K562 (cell line): ENCODE measurements at regions not wholly inside any gene's neighbourhood (a gene's known extent, or its start where the extent isn't known, plus 50 kb on each side); places are given as distances from the start of the nearest gene placed in this dataset.

Source experiments
- ATAC-seq: fragments of 200-7000 bp; cut with Tn5 transposase; 3 replicates; pipeline ENCODE4 v1.9.1; 2020; ENCODE audit warnings: moderate library complexity
- BruUV-seq: library from RNA; stranded (reverse); fragments of 400-500 nt; replicated peaks from 2 replicates; lab custom pipeline; 2021; lab: Mats Ljungman, UMichigan
- CTCF ChIA-PET: fragments of 300-600 bp; formaldehyde crosslinking; extraction: SDS; loops from one replicate; lab custom pipeline; 2021; ENCODE audit warnings: low intra/inter-chr PET ratio; lab: Yijun Ruan, JAX
- POLR2A ChIA-PET: fragments of 300-600, 350-650 bp; sonication (Branson Sonifier 250); formaldehyde crosslinking; extraction: SDS; loops from one replicate; lab custom pipeline; 2021; ENCODE audit warnings: antibody characterized with exemption, inconsistent platforms; lab: Yijun Ruan, JAX
- DNase-seq, 4 experiments: peaks; one replicate each; pipeline versions ENCODE4 v3.0.0 to v3.0.0-alpha.2; 2011 to 2018; ENCODE audit warnings: low spot score in 3 of 4, mixed read lengths in 3 of 4; ENCODE audit errors: extremely low read depth in 1 of 4
- FAIRE-seq: peaks from 2 replicates; lab custom pipeline; 2011; peaks lifted over from hg19 to GRCh38; lab: Jason Lieb, UNC
- H2AFZ ChIP-seq: 2 replicates; pipeline ENCODE4 v1.6.0; 2011; ENCODE audit warnings: low read depth, low read length, control low read depth, inconsistent platforms
- H3K27ac ChIP-seq: fragments of 200-600 bp; 3 replicates; pipeline ENCODE4 v1.8.0; 2011; ENCODE audit warnings: low read depth, mild to moderate bottlenecking, control low read depth, inconsistent platforms, low read length, moderate library complexity, mixed read lengths; ENCODE audit errors: extremely low read depth
- H3K27me3 ChIP-seq, 2 experiments: fragments of 300-600 bp in 1 of 2; 2 replicates in 1 of 2; 3 replicates in 1 of 2; pipeline versions ENCODE4 v1.6.0 to v1.8.0; 2011; ENCODE audit warnings: inconsistent platforms in 2 of 2, low read length in 2 of 2, mild to moderate bottlenecking in 1 of 2, mixed read lengths in 1 of 2, moderate library complexity in 1 of 2; ENCODE audit not compliant: control insufficient read depth in 2 of 2, insufficient read depth in 2 of 2
- H3K36me3 ChIP-seq: fragments of 300-600 bp; 3 replicates; pipeline ENCODE4 v1.8.0; 2011; ENCODE audit warnings: mild to moderate bottlenecking, low read length, inconsistent platforms; ENCODE audit not compliant: control insufficient read depth, insufficient read depth
- H3K4me1 ChIP-seq, 2 experiments: fragments of 200-600 bp in 1 of 2; replicated peaks in 1 of 2; 2 replicates in 1 of 2; 3 replicates in 1 of 2; pipeline versions ENCODE4 v1.5.1 to v1.8.0; 2011; ENCODE audit warnings: inconsistent platforms in 2 of 2, low read length in 2 of 2, mild to moderate bottlenecking in 1 of 2, mixed read lengths in 1 of 2, moderate library complexity in 1 of 2; ENCODE audit not compliant: control insufficient read depth in 2 of 2, insufficient read depth in 2 of 2
- H3K4me2 ChIP-seq: 2 replicates; pipeline ENCODE4 v1.6.1; 2011; ENCODE audit warnings: low read length, control low read depth, inconsistent platforms, mixed read lengths; ENCODE audit not compliant: insufficient read depth
- H3K4me3 ChIP-seq: fragments of 200-600 bp; sonication (generic), shearing (Covaris generic); 2 replicates; pipeline ENCODE4 v1.5.1; 2016; ENCODE audit warnings: control low read depth, inconsistent platforms
- H3K79me2 ChIP-seq: fragments of 200-600 bp; 3 replicates; pipeline ENCODE4 v1.8.0; 2011; ENCODE audit warnings: low read length, inconsistent platforms; ENCODE audit not compliant: control insufficient read depth, insufficient read depth
- H3K9ac ChIP-seq, 2 experiments: 2 replicates each; pipeline versions ENCODE4 v1.6.0 to v1.6.1; 2011; ENCODE audit warnings: low read depth in 2 of 2, low read length in 2 of 2, control low read depth in 1 of 2, inconsistent platforms in 1 of 2, mild to moderate bottlenecking in 1 of 2, mixed read lengths in 1 of 2; ENCODE audit not compliant: insufficient read depth in 1 of 2
- H3K9me1 ChIP-seq: one replicate; pipeline ENCODE4 v1.6.0; 2011; ENCODE audit warnings: inconsistent platforms, mild to moderate bottlenecking, low read length, moderate library complexity; ENCODE audit not compliant: control insufficient read depth, insufficient read depth
- H3K9me3 ChIP-seq: replicated peaks from 2 replicates; pipeline ENCODE4 v1.5.1; 2011; ENCODE audit warnings: low read depth, low read length, inconsistent platforms; ENCODE audit not compliant: control insufficient read depth, insufficient read depth
- H4K20me1 ChIP-seq: replicated peaks from 2 replicates; pipeline ENCODE4 v1.6.1; 2011; ENCODE audit warnings: low read length, inconsistent platforms, mixed read lengths; ENCODE audit not compliant: control insufficient read depth, insufficient read depth
- CCAR2 ChIP-seq: fragments of 200-400 bp; formaldehyde crosslinking; IDR thresholded peaks from 2 replicates; pipeline ENCODE4 v1.6.1; 2017; ENCODE audit warnings: mild to moderate bottlenecking, low read depth, low read length
- CLOCK ChIP-seq: fragments of 250-450 bp; sonication (Bioruptor Pico); IDR thresholded peaks from 2 replicates; pipeline ENCODE4 v1.4.0; 2020; ENCODE audit warnings: mild to moderate bottlenecking, moderate library complexity, borderline replicate concordance
- ETV1 ChIP-seq: fragments of 450-650 bp; conservative IDR thresholded peaks from 2 replicates; pipeline ENCODE4 v1.6.1; 2016; ENCODE audit warnings: missing genetic modification characterization, control low read depth, low read depth, missing compliant biosample characterization
- FOSL1 ChIP-seq: fragments of 200-800 bp; sonication (Bioruptor generic); conservative IDR thresholded peaks from 2 replicates; pipeline ENCODE4 v1.6.1; 2016; ENCODE audit warnings: missing genetic modification characterization, missing compliant biosample characterization
- HDAC1 ChIP-seq, 2 experiments: fragments of 450-650 bp; IDR thresholded peaks; 2 replicates each; pipeline ENCODE4 v1.6.1; 2016 to 2017; ENCODE audit warnings: inconsistent platforms in 1 of 2, mild to moderate bottlenecking in 1 of 2, moderate library complexity in 1 of 2
- MAFG ChIP-seq: fragments of 450-650 bp; conservative IDR thresholded peaks from 2 replicates; pipeline ENCODE4 v1.6.1; 2016; ENCODE audit warnings: missing genetic modification characterization, missing compliant biosample characterization
- MIER1 ChIP-seq: fragments of 450-650 bp; IDR thresholded peaks from 2 replicates; pipeline ENCODE4 v1.6.1; 2016; ENCODE audit warnings: antibody characterized with exemption, mild to moderate bottlenecking, low read depth
- NR2C2 ChIP-seq, 2 experiments: fragments of 200-800 bp in 1 of 2; sonication (Bioruptor generic) in 1 of 2; sonication (generic) in 1 of 2; formaldehyde crosslinking in 1 of 2; IDR thresholded peaks; 2 replicates each; pipeline versions ENCODE4 v1.6.1 to v1.8.0; 2016 to 2022; ENCODE audit warnings: mild to moderate bottlenecking in 1 of 2, missing compliant biosample characterization in 1 of 2, missing genetic modification characterization in 1 of 2, missing genetic modification reagents in 1 of 2
- PKNOX1 ChIP-seq: fragments of 450-650 bp; IDR thresholded peaks from 2 replicates; pipeline ENCODE4 v1.6.1; 2016
- POLR2G ChIP-seq: fragments of 200-400 bp; formaldehyde crosslinking; IDR thresholded peaks from 2 replicates; pipeline ENCODE4 v1.6.1; 2017; ENCODE audit warnings: low read depth, mild to moderate bottlenecking, antibody characterized with exemption, low read length, moderate library complexity
- SMAD4 ChIP-seq: fragments of 250-450 bp; sonication (Bioruptor Pico); conservative IDR thresholded peaks from 2 replicates; pipeline ENCODE4 v1.8.0; 2021; ENCODE audit warnings: inconsistent platforms, mild to moderate bottlenecking, moderate library complexity
- ZBTB33 ChIP-seq: sonication (generic); formaldehyde crosslinking; IDR thresholded peaks from 2 replicates; pipeline ENCODE4 v1.8.1; 2023; ENCODE audit warnings: mild to moderate bottlenecking, missing genetic modification reagents
- ZNF584 ChIP-seq: fragments of 200-800 bp; sonication (Bioruptor generic); IDR thresholded peaks from 2 replicates; pipeline ENCODE4 v1.6.1; 2016; ENCODE audit warnings: low read depth, mild to moderate bottlenecking, missing genetic modification characterization, missing compliant biosample characterization
- ZNF707 ChIP-seq: fragments of 250-450 bp; sonication (Bioruptor Pico); conservative IDR thresholded peaks from 2 replicates; pipeline ENCODE4 v1.8.0; 2022; ENCODE audit warnings: inconsistent platforms, mild to moderate bottlenecking, moderate library complexity
- ZNF75A ChIP-seq: fragments of 450-650 bp; formaldehyde crosslinking; IDR thresholded peaks from 2 replicates; pipeline ENCODE4 v1.4.0; 2020; ENCODE audit warnings: mild to moderate bottlenecking
- ZSCAN32 ChIP-seq: fragments of 450-650 bp; formaldehyde crosslinking; IDR thresholded peaks from 2 replicates; pipeline ENCODE4 v1.4.0; 2020; ENCODE audit warnings: mild to moderate bottlenecking, moderate library complexity
- WGBS: fragments of 100-300 bp; shearing (Covaris generic); methylation state at CpG from one replicate; pipeline ENCODE4 v1.1.6; 2016; ENCODE audit warnings: low coverage, mixed read lengths; ENCODE audit not compliant: insufficient coverage; ENCODE audit errors: missing lambda C conversion rate; 5-methylcytosine and 5-hydroxymethylcytosine counted together
- in situ Hi-C: fragments of 300-500 bp; cut with MboI; formaldehyde crosslinking; loops from 4 replicates; pipeline ENCODE4 v1.15.0; 2018; ENCODE audit warnings: inconsistent platforms, mixed read lengths
- intact Hi-C: fragments of 100-400 bp; cut with micrococcal nuclease; formaldehyde crosslinking; loops from 2 replicates; pipeline ENCODE4 v1.14.2; 2022

- Histone ChIP-seq H4K20me1 (no peaks in the 10 kb centered on the region), H3K4me3 (no peak overlapping the region), H3K79me2 (no peaks in the 10 kb centered on the region), H3K4me1 (no peaks in the 10 kb centered on the region), H3K9me1 (no peaks in the 10 kb centered on the region), H3K9ac (no peak overlapping the region), H3K36me3 (no peaks in the 10 kb centered on the region), H3K27ac (no peak overlapping the region), H3K9me3 (no peaks in the 10 kb centered on the region), H3K27me3 (no peaks in the 10 kb centered on the region), H2AFZ (no peak overlapping the region), H3K4me2 (no peak overlapping the region)
- no peak for TF ChIP-seq ZNF75A (CRISPR knock-in tag)
- no peak for TF ChIP-seq NR2C2 (CRISPR knock-in tag; IDR thresholded peaks at IDR 0.05)
- no peak for TF ChIP-seq NR2C2 (tag; IDR thresholded peaks at IDR 0.05)
- no peak for TF ChIP-seq MAFG (tag)
- TF ChIP-seq CCAR2 = no peak
- no peak for TF ChIP-seq POLR2G
- no peak for TF ChIP-seq ZBTB33 (CRISPR knock-in tag)
- no peak for TF ChIP-seq HDAC1 (IDR thresholded peaks at IDR 0.05)
- no peak for TF ChIP-seq PKNOX1
- no peak for TF ChIP-seq ZSCAN32 (CRISPR knock-in tag)
- TF ChIP-seq ETV1 (tag) = no peak
- no peak for TF ChIP-seq MIER1
- TF ChIP-seq ZNF584 (CRISPR knock-in tag) = no peak
- TF ChIP-seq FOSL1 (tag) = no peak
- no peak for TF ChIP-seq ZNF707 (CRISPR knock-in tag)
- no peak for TF ChIP-seq CLOCK (CRISPR knock-in tag)
- TF ChIP-seq SMAD4 (CRISPR knock-in tag) = no peak
- no TSS peak for BruUV-seq
- no peak for ATAC-seq
- in situ Hi-C loops (no loop called here), intact Hi-C loops (no loop called here)
- WGBS = 0% methylated on average over 3 of the region's 5 CpGs
- DNase-seq = no peak
- CTCF ChIA-PET = no interaction called here
- FAIRE-seq = no peak
- POLR2A ChIA-PET = no interaction called here
These were observed 217.8 kb upstream of the ARL4C start for GRCh38 chr2:234714711-234715110.
